WTC11 (cell line): ENCODE measurements at regions not wholly inside any gene's neighbourhood (a gene's known extent, or its start where the extent isn't known, plus 50 kb on each side); places are given as distances from the start of the nearest gene placed in this dataset.

Experiments
- ATAC-seq: fragments of 200-7000 bp; cut with Tn5 transposase; 2 replicates; pipeline ENCODE4 v1.10.0; 2021; ENCODE audit warnings: mild to moderate bottlenecking, moderate library complexity
- CTCF ChIA-PET: fragments of 300-600 bp; sonication (Branson Sonifier 250); formaldehyde crosslinking; loops from one replicate; lab custom pipeline; 2021; ENCODE audit warnings: antibody characterized with exemption; lab: Charles Lee
- POLR2A ChIA-PET: fragments of 350-600 bp; sonication (Branson Sonifier 250); formaldehyde crosslinking; loops from one replicate; lab custom pipeline; 2021; ENCODE audit warnings: antibody characterized with exemption; lab: Charles Lee
- DNase-seq: peaks from one replicate; pipeline ENCODE4 v3.0.0; 2021; ENCODE audit warnings: low spot score
- H3K27ac Mint-ChIP-seq: 2 replicates; pipeline ENCODE4 v1.8.0; 2021; ENCODE audit warnings: mixed read lengths
- H3K27me3 Mint-ChIP-seq: 2 replicates; pipeline ENCODE4 v1.8.0; 2021; ENCODE audit warnings: low read depth, mild to moderate bottlenecking, moderate library complexity, mixed read lengths
- H3K36me3 Mint-ChIP-seq: 2 replicates; pipeline ENCODE4 v1.8.0; 2021; ENCODE audit warnings: mixed read lengths
- H3K4me1 Mint-ChIP-seq: 2 replicates; pipeline ENCODE4 v1.8.0; 2022; ENCODE audit warnings: mixed read lengths
- H3K4me3 Mint-ChIP-seq: 2 replicates; pipeline ENCODE4 v1.8.0; 2021; ENCODE audit warnings: mild to moderate bottlenecking, moderate library complexity, mixed read lengths
- H3K9me3 Mint-ChIP-seq: 2 replicates; pipeline ENCODE4 v1.8.0; 2021; ENCODE audit warnings: mixed read lengths
- ARID4B ChIP-seq: sonication (generic); formaldehyde crosslinking; IDR thresholded peaks from 2 replicates; pipeline ENCODE4 v1.8.0; 2023; ENCODE audit warnings: missing genetic modification reagents, mild to moderate bottlenecking, borderline replicate concordance
- ATF2 ChIP-seq: sonication (generic); formaldehyde crosslinking; IDR thresholded peaks from 2 replicates; pipeline ENCODE4 v1.8.1; 2022; ENCODE audit warnings: low read depth, missing genetic modification reagents, borderline replicate concordance
- GTF2I ChIP-seq: fragments of 250-450 bp; sonication (Bioruptor Pico); conservative IDR thresholded peaks from 2 replicates; pipeline ENCODE4 v1.4.0; 2021; ENCODE audit warnings: mild to moderate bottlenecking
- PRRX2 ChIP-seq: fragments of 250-450 bp; sonication (Bioruptor Pico); IDR thresholded peaks from 2 replicates; pipeline ENCODE4 v1.8.0; 2021; ENCODE audit warnings: mild to moderate bottlenecking
- TF ChIP-seq, protein P1 (sequence below): fragments of 250-450 bp; sonication (Bioruptor Pico); IDR thresholded peaks from 2 replicates; pipeline ENCODE4 v1.9.0; 2021; ENCODE audit warnings: mild to moderate bottlenecking
- TF ChIP-seq, protein P2 (sequence below): sonication (generic); formaldehyde crosslinking; IDR thresholded peaks from 2 replicates; pipeline ENCODE4 v1.8.0; 2022; ENCODE audit warnings: mild to moderate bottlenecking, missing genetic modification reagents
- TF ChIP-seq, protein P3 (sequence below): sonication (generic); formaldehyde crosslinking; IDR thresholded peaks from 2 replicates; pipeline ENCODE4 v1.8.1; 2023; ENCODE audit warnings: mild to moderate bottlenecking, missing genetic modification reagents

DNA sequence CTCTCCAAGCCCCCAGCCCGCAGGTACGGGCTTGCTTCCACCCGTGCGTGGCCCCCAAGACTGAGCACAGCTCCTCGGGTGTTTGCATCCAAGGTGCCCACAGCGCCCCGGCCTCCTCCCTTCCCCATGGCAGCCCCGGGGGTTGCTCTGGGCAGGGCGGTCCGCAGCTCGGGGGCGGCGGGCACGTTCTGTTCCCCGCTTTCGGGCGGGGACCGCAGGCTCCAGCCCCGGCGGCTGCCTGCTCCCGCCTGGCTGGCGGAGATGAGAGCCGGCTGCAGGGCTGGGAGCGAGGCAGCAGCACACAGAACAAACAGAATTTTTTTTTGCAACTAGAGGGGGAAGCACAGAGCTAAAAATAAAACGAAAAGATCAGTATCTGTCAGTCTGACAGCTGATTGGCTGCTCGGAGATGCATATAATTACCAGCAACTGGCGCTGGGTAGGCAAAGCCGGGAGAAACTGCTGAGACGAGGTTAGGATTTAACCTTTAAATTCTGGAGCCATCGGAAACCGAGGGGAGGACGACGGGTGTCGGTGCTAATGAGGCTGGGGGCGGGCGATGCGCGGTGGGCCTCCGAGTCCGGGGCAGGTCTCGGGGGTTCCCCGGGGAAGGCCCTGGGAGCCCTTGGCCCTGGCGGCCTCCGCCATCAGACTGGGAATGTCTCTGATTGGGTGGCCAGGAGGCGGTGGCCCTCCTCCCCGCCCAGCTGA is 142.7 kb upstream of the IER5L start (continued):
- TF ChIP-seq, protein P1, sequence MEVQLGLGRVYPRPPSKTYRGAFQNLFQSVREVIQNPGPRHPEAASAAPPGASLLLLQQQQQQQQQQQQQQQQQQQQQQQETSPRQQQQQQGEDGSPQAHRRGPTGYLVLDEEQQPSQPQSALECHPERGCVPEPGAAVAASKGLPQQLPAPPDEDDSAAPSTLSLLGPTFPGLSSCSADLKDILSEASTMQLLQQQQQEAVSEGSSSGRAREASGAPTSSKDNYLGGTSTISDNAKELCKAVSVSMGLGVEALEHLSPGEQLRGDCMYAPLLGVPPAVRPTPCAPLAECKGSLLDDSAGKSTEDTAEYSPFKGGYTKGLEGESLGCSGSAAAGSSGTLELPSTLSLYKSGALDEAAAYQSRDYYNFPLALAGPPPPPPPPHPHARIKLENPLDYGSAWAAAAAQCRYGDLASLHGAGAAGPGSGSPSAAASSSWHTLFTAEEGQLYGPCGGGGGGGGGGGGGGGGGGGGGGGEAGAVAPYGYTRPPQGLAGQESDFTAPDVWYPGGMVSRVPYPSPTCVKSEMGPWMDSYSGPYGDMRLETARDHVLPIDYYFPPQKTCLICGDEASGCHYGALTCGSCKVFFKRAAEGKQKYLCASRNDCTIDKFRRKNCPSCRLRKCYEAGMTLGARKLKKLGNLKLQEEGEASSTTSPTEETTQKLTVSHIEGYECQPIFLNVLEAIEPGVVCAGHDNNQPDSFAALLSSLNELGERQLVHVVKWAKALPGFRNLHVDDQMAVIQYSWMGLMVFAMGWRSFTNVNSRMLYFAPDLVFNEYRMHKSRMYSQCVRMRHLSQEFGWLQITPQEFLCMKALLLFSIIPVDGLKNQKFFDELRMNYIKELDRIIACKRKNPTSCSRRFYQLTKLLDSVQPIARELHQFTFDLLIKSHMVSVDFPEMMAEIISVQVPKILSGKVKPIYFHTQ (CRISPR knock-in tag): no peak
- TF ChIP-seq, protein P2, sequence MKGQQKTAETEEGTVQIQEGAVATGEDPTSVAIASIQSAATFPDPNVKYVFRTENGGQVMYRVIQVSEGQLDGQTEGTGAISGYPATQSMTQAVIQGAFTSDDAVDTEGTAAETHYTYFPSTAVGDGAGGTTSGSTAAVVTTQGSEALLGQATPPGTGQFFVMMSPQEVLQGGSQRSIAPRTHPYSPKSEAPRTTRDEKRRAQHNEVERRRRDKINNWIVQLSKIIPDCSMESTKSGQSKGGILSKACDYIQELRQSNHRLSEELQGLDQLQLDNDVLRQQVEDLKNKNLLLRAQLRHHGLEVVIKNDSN (CRISPR knock-in tag): no peak
- TF ChIP-seq ARID4B (CRISPR knock-in tag) (no peak), PRRX2 (CRISPR knock-in tag) (no peak)

GRCh38 chr9:129319938-129320481 is 141.9 kb upstream of the IER5L start:
- CTCF ChIA-PET: interaction anchor here (0.8 to 2.7 kb wide), 12 partner anchors 14 to 305 kb away, joined by 3 to 10 read pairs (median 3); no protein-coding TSS in a partner anchor

More at GRCh38 chr9:129319938-129320481, 141.9 kb upstream of the IER5L start:
- ATAC-seq (no peak), DNase-seq (no peak)
- H3K9me3 Mint-ChIP-seq: no peaks in the 10 kb centered on the region
- H3K27me3 Mint-ChIP-seq: no peaks in the 10 kb centered on the region
- H3K27ac Mint-ChIP-seq: no peak overlapping the region
- no peaks in the 10 kb centered on the region for H3K36me3 Mint-ChIP-seq
- H3K4me1 Mint-ChIP-seq: peaks cover 22% of the 10 kb centered on the region
- no peak overlapping the region for H3K4me3 Mint-ChIP-seq
- TF ChIP-seq, protein P3, sequence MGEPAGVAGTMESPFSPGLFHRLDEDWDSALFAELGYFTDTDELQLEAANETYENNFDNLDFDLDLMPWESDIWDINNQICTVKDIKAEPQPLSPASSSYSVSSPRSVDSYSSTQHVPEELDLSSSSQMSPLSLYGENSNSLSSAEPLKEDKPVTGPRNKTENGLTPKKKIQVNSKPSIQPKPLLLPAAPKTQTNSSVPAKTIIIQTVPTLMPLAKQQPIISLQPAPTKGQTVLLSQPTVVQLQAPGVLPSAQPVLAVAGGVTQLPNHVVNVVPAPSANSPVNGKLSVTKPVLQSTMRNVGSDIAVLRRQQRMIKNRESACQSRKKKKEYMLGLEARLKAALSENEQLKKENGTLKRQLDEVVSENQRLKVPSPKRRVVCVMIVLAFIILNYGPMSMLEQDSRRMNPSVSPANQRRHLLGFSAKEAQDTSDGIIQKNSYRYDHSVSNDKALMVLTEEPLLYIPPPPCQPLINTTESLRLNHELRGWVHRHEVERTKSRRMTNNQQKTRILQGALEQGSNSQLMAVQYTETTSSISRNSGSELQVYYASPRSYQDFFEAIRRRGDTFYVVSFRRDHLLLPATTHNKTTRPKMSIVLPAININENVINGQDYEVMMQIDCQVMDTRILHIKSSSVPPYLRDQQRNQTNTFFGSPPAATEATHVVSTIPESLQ: no peak
- TF ChIP-seq ATF2 (CRISPR knock-in tag) (no peak), GTF2I (CRISPR knock-in tag) (no peak)
- POLR2A ChIA-PET: interaction anchor here (0.5 to 1.2 kb wide), 4 partner anchors 16 to 111 kb away, joined by 3 to 6 read pairs (median 3); no protein-coding TSS in a partner anchor
